Activated naive CD8-positive, alpha-beta T cell treated with anti-CD3 and anti-CD28 coated beads, Interleukin-2, amount 10 ng/mL, durations not matched to agents 7 days and 5 days (primary cell): ENCODE measurements at regions not wholly inside any gene's neighbourhood (a gene's known extent, or its start where the extent isn't known, plus 50 kb on each side); places are given as distances from the start of the nearest gene placed in this dataset.

ENCODE experiments used
- ATAC-seq: fragments of 150-1000 bp; cut with Tn5 transposase; one replicate; pipeline ENCODE4 v1.10.0; 2021; ENCODE audit warnings: low read depth, moderate library complexity
- POLR2A ChIA-PET: fragments of 350-600 bp; sonication (Branson Sonifier 250); formaldehyde crosslinking; loops from one replicate; lab custom pipeline; 2021; ENCODE audit warnings: antibody characterized with exemption; lab: Charles Lee
- DNase-seq: peaks from one replicate; pipeline ENCODE4 v3.0.0; 2021
- H3K27ac Mint-ChIP-seq: one replicate; pipeline ENCODE4 v1.8.0; 2022; ENCODE audit warnings: mild to moderate bottlenecking, mixed read lengths
- H3K27me3 Mint-ChIP-seq: one replicate; pipeline ENCODE4 v1.8.0; 2022; ENCODE audit warnings: mild to moderate bottlenecking, moderate library complexity, mixed read lengths
- H3K36me3 Mint-ChIP-seq: one replicate; pipeline ENCODE4 v1.8.0; 2021; ENCODE audit warnings: mild to moderate bottlenecking, mixed read lengths
- H3K4me1 Mint-ChIP-seq: one replicate; pipeline ENCODE4 v1.8.0; 2021; ENCODE audit warnings: mixed read lengths
- H3K4me3 Mint-ChIP-seq: one replicate; pipeline ENCODE4 v1.8.0; 2022; ENCODE audit warnings: mild to moderate bottlenecking, moderate library complexity, mixed read lengths
- H3K9me3 Mint-ChIP-seq: one replicate; pipeline ENCODE4 v1.8.0; 2021; ENCODE audit warnings: mixed read lengths

DNA sequence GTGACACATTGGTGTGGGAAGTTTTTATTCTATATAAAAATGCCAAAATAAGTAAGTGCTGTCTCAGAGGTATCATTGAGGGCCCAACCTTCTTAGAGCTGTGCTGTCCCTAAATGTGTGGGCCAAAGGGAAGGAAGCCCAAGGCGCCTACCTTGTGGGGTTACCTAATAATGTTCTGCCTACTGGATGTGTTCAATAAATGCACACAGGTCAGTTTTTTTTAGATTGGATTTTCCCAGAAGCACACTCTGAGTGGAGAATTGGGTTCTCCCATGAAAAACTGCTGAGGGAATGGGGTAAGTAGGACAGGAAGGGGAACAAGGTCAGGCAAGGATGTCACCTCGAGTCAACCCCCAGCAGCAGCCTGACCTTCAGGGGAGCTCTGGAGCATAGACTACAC lies 168.7 kb upstream of the FRMD4B start:
- H3K27ac Mint-ChIP-seq: no peak overlapping the region
- POLR2A ChIA-PET: no interaction called here
- no peaks in the 10 kb centered on the region for H3K4me1 Mint-ChIP-seq
- no peaks in the 10 kb centered on the region for H3K36me3 Mint-ChIP-seq
- no peak overlapping the region for H3K4me3 Mint-ChIP-seq
- ATAC-seq (no peak), DNase-seq (no peak)
- H3K27me3 Mint-ChIP-seq: no peaks in the 10 kb centered on the region
- no peaks in the 10 kb centered on the region for H3K9me3 Mint-ChIP-seq

DNA sequence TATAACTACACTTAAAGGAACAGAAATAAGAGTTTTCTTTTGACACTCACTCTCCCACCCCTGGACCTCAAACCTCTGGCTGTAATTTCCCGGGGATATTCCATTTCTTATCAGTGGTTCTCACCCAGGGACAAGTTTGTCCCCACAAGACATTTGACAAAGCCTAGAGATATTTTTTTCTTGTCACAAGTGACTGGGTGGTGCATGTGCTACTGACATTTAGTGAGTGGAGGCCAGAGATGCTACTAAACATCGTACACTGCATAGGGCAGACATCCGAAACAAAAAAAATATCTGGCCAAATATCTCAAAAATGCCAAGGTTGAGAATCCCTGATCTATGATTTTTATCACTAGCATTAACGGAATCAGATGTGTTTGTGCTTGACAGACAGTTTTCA lies 168.0 kb upstream of the FRMD4B start:
- no peak overlapping the region for H3K27ac Mint-ChIP-seq
- H3K4me1 Mint-ChIP-seq: no peaks in the 10 kb centered on the region
- no peak for ATAC-seq
- H3K4me3 Mint-ChIP-seq: no peak overlapping the region
- no peaks in the 10 kb centered on the region for H3K27me3 Mint-ChIP-seq
- H3K9me3 Mint-ChIP-seq: no peaks in the 10 kb centered on the region
- no peaks in the 10 kb centered on the region for H3K36me3 Mint-ChIP-seq
- DNase-seq: no peak
- POLR2A ChIA-PET: no interaction called here

GRCh38 chr3:69547461-69547880 lies 161.6 kb upstream of the FRMD4B start:
- POLR2A ChIA-PET: no interaction called here
- Mint-ChIP-seq H3K27ac (no peak overlapping the region), H3K9me3 (no peaks in the 10 kb centered on the region), H3K4me3 (no peak overlapping the region), H3K36me3 (no peaks in the 10 kb centered on the region), H3K27me3 (peaks cover 24% of the 10 kb centered on the region), H3K4me1 (no peaks in the 10 kb centered on the region)
- DNase-seq (no peak), ATAC-seq (no peak)

DNA sequence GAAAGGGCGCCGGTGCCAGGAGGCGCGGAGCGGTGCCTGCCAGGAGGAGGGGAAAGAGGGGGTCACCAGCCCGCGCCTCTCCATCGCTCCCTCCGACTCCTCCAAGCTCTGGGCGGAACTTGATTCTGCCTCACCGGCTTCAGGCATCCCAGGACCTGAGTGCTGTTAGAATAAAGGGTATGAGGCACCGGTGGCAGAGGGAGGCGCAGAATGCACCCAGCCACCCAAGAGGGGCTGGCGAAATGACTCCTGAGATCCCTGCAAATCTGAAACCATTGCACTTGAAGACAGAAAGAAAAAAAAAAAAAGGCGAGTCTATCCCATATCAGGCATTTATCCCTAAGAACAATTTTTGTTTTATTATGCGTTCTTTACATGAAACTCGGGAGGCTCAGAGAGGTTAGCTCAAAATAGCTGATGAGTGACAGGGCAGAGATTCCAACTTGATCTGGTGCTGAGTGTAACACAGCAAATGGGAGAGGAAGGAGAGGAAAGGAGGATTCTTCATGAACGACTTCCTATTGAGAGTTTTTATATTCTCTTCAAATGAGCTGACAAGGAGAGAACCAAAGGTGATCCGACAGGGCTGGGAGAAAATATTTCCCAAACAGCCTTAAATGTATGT lies 157.0 kb upstream of the FRMD4B start:
- DNase-seq: no peak
- Mint-ChIP-seq H3K9me3 (no peaks in the 10 kb centered on the region), H3K4me1 (no peaks in the 10 kb centered on the region), H3K27me3 (peaks cover 49% of the 10 kb centered on the region), H3K27ac (no peak overlapping the region), H3K36me3 (no peaks in the 10 kb centered on the region), H3K4me3 (no peak overlapping the region)
- POLR2A ChIA-PET: no interaction called here
- no peak for ATAC-seq

DNA sequence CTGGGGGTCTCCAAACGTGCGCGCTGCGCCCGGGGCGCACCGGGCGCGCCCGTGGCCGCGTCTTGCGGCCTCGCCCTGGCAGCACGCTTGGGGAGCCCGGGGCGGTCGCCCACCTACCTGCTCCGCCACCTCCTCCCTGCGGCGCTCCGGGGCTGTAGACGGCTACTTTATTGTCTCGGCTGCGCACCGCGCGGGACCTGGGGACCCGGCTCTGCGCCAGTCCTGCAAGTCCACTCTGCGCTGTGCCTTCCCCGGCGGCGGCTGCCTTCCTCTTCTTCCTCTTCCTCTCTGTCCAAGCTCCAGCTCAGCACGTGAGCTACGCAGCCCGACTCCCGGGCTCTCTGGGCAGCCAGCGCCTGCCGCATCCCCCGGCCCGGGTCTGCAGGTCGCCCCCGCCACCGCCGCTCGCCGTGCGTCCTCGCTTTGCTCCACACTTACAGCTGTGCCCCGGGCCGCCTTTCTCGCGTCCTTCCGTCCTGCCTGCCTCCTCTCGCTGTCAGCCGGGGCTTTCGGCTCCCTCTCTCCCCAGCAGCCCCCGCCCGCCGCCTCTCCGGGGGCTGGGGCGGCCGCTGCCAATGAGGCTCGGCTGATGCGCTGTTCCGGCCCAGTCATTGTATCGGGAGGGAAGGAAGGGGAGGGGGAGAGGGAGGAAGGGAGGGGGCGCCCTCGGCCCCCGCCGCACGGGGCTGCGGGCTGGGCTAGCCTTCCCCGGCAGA lies 156.4 kb upstream of the FRMD4B start:
- ATAC-seq: no peak
- peaks cover 49% of the 10 kb centered on the region for H3K27me3 Mint-ChIP-seq
- no peaks in the 10 kb centered on the region for H3K36me3 Mint-ChIP-seq
- H3K27ac Mint-ChIP-seq: no peak overlapping the region
- POLR2A ChIA-PET: no interaction called here
- H3K9me3 Mint-ChIP-seq: no peaks in the 10 kb centered on the region
- no peaks in the 10 kb centered on the region for H3K4me1 Mint-ChIP-seq
- DNase-seq: no peak
- H3K4me3 Mint-ChIP-seq: no peak overlapping the region

- H3K36me3 Mint-ChIP-seq: no peaks in the 10 kb centered on the region
- DNase-seq (no peak), ATAC-seq (no peak)
- H3K4me1 Mint-ChIP-seq: no peaks in the 10 kb centered on the region
- no peak overlapping the region for H3K4me3 Mint-ChIP-seq
- H3K27ac Mint-ChIP-seq: no peak overlapping the region
- no peaks in the 10 kb centered on the region for H3K9me3 Mint-ChIP-seq
- POLR2A ChIA-PET: no interaction called here
- H3K27me3 Mint-ChIP-seq: peaks cover 49% of the 10 kb centered on the region
Observed at GRCh38 chr3:69541711-69542088, 155.8 kb upstream of the FRMD4B start.

DNA sequence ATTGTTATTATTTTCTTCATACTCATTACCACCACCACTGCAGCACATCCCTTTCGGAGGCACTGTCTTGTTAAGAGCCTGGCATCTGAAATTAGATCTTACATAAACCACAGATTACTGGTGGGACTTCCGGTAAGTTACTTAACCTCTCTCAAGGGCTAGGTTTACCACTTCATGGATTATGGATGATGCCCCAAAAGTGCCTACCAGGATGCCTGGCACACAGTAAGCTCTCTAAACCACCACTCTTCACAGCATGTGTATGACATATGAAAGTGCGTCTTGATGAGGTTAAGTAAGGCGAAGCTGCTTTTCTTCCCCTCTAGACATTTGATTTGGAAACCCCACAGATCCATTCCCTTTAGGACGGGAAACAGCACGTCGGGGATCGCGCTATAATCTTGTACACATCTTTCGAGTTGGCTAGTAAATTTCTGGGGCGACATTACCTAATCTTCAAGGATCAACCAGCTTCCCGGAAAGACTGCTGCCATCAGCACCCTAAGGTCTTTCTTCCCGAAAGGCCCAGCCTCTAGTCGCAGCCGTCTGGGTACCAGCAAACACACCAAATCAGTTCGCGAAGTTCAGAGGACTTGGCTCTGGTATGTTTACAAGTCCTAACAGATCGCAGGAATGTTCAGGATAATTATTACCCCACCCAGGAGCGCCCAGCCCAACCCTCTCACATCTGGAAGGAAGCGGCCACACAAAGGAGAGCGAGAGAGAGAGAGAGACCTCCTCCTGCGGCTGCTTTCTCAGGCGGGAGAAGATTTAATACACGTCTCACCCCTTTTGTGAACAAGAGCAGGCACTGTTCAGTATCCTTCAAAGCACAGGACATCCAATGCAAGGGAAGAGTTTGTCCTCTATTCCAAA lies 155.1 kb upstream of the FRMD4B start:
- POLR2A ChIA-PET: no interaction called here
- ATAC-seq: no peak
- H3K36me3 Mint-ChIP-seq: no peaks in the 10 kb centered on the region

GRCh38 chr3:69539134-69539533 lies 153.2 kb upstream of the FRMD4B start:
- Mint-ChIP-seq H3K4me3 (no peak overlapping the region), H3K9me3 (no peaks in the 10 kb centered on the region), H3K27ac (no peak overlapping the region), H3K27me3 (peaks cover 41% of the 10 kb centered on the region), H3K36me3 (no peaks in the 10 kb centered on the region), H3K4me1 (no peaks in the 10 kb centered on the region)
- DNase-seq (no peak), ATAC-seq (no peak)
- POLR2A ChIA-PET: no interaction called here

More for the DNA sequence above, 155.1 kb upstream of the FRMD4B start:
- H3K27me3 Mint-ChIP-seq: peaks cover 49% of the 10 kb centered on the region
- no peak overlapping the region for H3K27ac Mint-ChIP-seq
- H3K9me3 Mint-ChIP-seq: no peaks in the 10 kb centered on the region
- no peak overlapping the region for H3K4me3 Mint-ChIP-seq
- DNase-seq: no peak
- no peaks in the 10 kb centered on the region for H3K4me1 Mint-ChIP-seq

DNA sequence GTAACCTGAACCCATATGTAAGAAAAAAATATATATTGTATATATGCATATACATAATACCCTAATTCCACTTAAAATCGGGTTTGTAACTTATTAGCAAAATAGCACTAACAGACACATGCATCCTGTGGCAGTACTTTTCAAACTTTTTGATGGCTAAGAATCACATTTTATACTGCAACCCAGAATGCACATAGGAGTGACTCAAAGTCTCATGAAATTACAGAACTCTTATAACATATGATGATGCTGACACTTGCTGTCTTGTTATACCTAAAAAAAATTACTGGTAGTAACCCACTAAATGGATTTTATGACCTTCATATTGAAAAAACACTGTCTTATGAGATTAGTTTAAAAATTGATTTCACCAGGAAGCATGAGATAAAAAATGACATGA lies 152.4 kb upstream of the FRMD4B start:
- no peak for DNase-seq
- ATAC-seq: no peak
- Mint-ChIP-seq H3K36me3 (no peaks in the 10 kb centered on the region), H3K4me1 (no peaks in the 10 kb centered on the region), H3K27ac (no peak overlapping the region), H3K27me3 (peaks cover 33% of the 10 kb centered on the region), H3K9me3 (no peaks in the 10 kb centered on the region), H3K4me3 (no peak overlapping the region)
- POLR2A ChIA-PET: no interaction called here

DNA sequence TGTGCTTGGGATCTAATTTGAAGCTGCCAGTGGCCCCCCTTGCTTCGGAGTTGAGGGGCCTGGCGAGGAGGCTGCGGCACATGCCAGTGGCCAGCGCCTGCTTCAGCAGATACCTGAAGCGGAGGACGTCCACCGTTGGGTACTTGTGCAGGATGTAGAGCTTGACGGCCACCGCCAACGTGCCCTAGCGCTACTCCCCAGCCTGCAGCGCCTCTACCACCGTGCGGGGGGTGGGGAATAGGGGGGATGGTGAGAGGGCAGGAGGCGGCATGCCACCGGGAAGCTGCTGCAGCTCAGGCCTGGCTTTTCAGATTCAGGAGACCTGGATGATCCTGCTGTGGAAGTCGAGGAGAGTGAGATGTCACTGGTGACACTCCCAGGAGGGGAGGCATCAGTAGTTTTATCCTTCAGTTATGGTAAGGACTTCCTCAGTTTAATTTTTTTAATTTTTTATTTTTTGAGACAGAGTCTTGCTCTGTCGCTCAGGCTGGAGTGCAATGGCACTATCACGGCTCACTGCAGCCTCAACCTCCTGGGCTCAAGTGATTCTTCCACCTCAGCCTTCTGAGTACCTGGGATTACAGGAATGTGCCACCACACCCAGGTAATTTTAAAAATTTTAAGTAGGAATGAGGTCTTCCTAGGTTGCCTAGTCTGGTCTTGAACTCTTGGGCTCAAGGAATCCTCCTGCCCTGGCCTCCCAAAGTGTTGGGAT lies 150.6 kb upstream of the FRMD4B start:
- Mint-ChIP-seq H3K4me1 (no peaks in the 10 kb centered on the region), H3K27me3 (peaks cover 21% of the 10 kb centered on the region), H3K9me3 (no peaks in the 10 kb centered on the region), H3K36me3 (no peaks in the 10 kb centered on the region), H3K27ac (no peak overlapping the region), H3K4me3 (no peak overlapping the region)
- DNase-seq: no peak
- no peak for ATAC-seq
- POLR2A ChIA-PET: no interaction called here

DNA sequence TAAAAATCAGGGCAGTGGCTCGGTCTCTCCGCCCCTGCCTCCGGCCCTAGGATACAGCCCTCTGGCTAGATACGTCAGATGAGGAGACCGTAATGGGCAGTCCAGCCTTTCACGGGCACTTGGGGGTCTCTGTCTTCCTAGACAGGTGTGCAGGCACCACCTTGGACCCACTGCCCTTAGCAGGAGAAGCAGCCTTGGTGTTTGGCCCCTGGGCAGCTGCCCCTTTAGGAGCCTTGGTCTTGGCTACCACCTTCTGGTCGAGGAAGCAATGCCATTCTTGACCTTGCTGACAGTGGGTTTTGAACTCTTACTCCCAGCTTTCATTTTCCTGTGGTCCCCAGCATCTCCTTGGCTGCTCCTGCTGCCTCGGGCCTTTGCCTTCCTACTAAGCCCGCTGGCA lies 149.7 kb upstream of the FRMD4B start:
- Mint-ChIP-seq H3K36me3 (no peaks in the 10 kb centered on the region), H3K9me3 (no peaks in the 10 kb centered on the region), H3K4me3 (no peak overlapping the region), H3K27ac (no peak overlapping the region), H3K27me3 (peaks cover 13% of the 10 kb centered on the region), H3K4me1 (no peaks in the 10 kb centered on the region)
- DNase-seq (no peak), ATAC-seq (no peak)
- POLR2A ChIA-PET: no interaction called here

GRCh38 chr3:69532547-69533224 lies 146.8 kb upstream of the FRMD4B start:
- H3K27me3 Mint-ChIP-seq: no peaks in the 10 kb centered on the region
- H3K4me1 Mint-ChIP-seq: no peaks in the 10 kb centered on the region
- no peaks in the 10 kb centered on the region for H3K36me3 Mint-ChIP-seq
- ATAC-seq: no peak
- H3K27ac Mint-ChIP-seq: no peak overlapping the region
- no peaks in the 10 kb centered on the region for H3K9me3 Mint-ChIP-seq
- POLR2A ChIA-PET: no interaction called here
- no peak for DNase-seq
- H3K4me3 Mint-ChIP-seq: no peak overlapping the region
